AG10803 (cell line): ENCODE measurements at regions not wholly inside any gene's neighbourhood (a gene's known extent, or its start where the extent isn't known, plus 50 kb on each side); places are given as distances from the start of the nearest gene placed in this dataset.

Source experiments
- DNase-seq: peaks from one replicate; pipeline ENCODE4 v3.0.0; 2010; ENCODE audit warnings: low read depth
- H3K4me3 ChIP-seq: 2 replicates; pipeline ENCODE4 v1.5.1; 2011; ENCODE audit warnings: mild to moderate bottlenecking, low read length, control low read depth
- CTCF ChIP-seq: conservative IDR thresholded peaks from 2 replicates; pipeline ENCODE4 v1.5.1; 2011; ENCODE audit warnings: mild to moderate bottlenecking, low read length, control low read depth, inconsistent platforms

- no peak for TF ChIP-seq CTCF
- no peak for DNase-seq
- no peak overlapping the region for H3K4me3 ChIP-seq
These were observed 144.7 kb upstream of the SHH start for GRCh38 chr7:155956977-155957376.

GRCh38 chr7:155955367-155955635 is 143.0 kb upstream of the SHH start:
- no peak overlapping the region for H3K4me3 ChIP-seq
- no peak for DNase-seq
- TF ChIP-seq CTCF, result no peak

- H3K4me3 ChIP-seq, result no peak overlapping the region
- no peak for TF ChIP-seq CTCF
- no peak for DNase-seq
These were observed 142.5 kb upstream of the SHH start for GRCh38 chr7:155954550-155955366.

GRCh38 chr7:155953781-155954549 is 141.7 kb upstream of the SHH start:
- no peak for TF ChIP-seq CTCF
- DNase-seq, result no peak
- no peak overlapping the region for H3K4me3 ChIP-seq

GRCh38 chr7:155953501-155953778 is 141.2 kb upstream of the SHH start:
- no peak for TF ChIP-seq CTCF
- no peak overlapping the region for H3K4me3 ChIP-seq
- no peak for DNase-seq

- no peak for DNase-seq
- H3K4me3 ChIP-seq, result no peak overlapping the region
- TF ChIP-seq CTCF, result no peak
These were observed 139.4 kb upstream of the SHH start for GRCh38 chr7:155951554-155952158.

GRCh38 chr7:155950898-155951553 is 138.8 kb upstream of the SHH start:
- DNase-seq, result no peak
- no peak for TF ChIP-seq CTCF
- H3K4me3 ChIP-seq, result no peak overlapping the region
